ENCODE measurements at regions not wholly inside any gene's neighbourhood (a gene's known extent, or its start where the extent isn't known, plus 50 kb on each side); places are given as distances from the start of the nearest gene placed in this dataset.

DNA sequence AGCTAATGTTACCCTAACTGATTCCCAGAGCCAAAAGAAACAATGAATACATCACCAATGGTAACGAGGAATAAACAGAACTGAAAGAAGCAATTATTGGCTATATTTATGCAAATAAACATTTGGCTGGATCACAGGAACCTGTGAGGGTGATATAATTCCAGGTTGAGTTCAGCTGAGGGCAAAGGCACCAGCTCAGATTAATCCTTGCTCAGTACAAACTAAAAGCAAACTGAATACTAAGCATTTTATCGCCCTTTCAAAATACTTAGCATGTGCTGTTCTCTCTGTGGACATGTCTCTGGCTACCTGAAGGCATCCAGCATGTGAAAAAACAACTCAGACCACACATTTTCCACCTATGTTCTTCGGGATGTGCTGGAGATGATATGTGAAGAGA is 791.7 kb downstream of the METTL4 start:
- TF ChIP-seq, protein P1, sequence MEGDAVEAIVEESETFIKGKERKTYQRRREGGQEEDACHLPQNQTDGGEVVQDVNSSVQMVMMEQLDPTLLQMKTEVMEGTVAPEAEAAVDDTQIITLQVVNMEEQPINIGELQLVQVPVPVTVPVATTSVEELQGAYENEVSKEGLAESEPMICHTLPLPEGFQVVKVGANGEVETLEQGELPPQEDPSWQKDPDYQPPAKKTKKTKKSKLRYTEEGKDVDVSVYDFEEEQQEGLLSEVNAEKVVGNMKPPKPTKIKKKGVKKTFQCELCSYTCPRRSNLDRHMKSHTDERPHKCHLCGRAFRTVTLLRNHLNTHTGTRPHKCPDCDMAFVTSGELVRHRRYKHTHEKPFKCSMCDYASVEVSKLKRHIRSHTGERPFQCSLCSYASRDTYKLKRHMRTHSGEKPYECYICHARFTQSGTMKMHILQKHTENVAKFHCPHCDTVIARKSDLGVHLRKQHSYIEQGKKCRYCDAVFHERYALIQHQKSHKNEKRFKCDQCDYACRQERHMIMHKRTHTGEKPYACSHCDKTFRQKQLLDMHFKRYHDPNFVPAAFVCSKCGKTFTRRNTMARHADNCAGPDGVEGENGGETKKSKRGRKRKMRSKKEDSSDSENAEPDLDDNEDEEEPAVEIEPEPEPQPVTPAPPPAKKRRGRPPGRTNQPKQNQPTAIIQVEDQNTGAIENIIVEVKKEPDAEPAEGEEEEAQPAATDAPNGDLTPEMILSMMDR (IDR thresholded peaks at IDR 0.05) = no peak
- TF ChIP-seq POLR2A (IDR thresholded peaks at IDR 0.05) (no peak), POLR2AphosphoS5 (IDR thresholded peaks at IDR 0.05) (no peak)

Data from breast epithelium (tissue), 3 donors.